ENCODE measurements at regions not wholly inside any gene's neighbourhood (a gene's known extent, or its start where the extent isn't known, plus 50 kb on each side); places are given as distances from the start of the nearest gene placed in this dataset.

GRCh38 chr16:73126525-73126853 is 78.6 kb upstream of the ZFHX3 start:
- TF ChIP-seq ZFP90 (CRISPR knock-in tag; IDR thresholded peaks at IDR 0.05; ENCODE audit: borderline replicate concordance) (no peak), TGIF2 (CRISPR knock-in tag; IDR thresholded peaks at IDR 0.05) (no peak; the same call in 1 of the 2 replicates), NFE2L2 (IDR thresholded peaks at IDR 0.05; ENCODE audit: low read length) (no peak), ELF1 (CRISPR knock-in tag; IDR thresholded peaks at IDR 0.05) (no peak)
- TF ChIP-seq, protein P1, sequence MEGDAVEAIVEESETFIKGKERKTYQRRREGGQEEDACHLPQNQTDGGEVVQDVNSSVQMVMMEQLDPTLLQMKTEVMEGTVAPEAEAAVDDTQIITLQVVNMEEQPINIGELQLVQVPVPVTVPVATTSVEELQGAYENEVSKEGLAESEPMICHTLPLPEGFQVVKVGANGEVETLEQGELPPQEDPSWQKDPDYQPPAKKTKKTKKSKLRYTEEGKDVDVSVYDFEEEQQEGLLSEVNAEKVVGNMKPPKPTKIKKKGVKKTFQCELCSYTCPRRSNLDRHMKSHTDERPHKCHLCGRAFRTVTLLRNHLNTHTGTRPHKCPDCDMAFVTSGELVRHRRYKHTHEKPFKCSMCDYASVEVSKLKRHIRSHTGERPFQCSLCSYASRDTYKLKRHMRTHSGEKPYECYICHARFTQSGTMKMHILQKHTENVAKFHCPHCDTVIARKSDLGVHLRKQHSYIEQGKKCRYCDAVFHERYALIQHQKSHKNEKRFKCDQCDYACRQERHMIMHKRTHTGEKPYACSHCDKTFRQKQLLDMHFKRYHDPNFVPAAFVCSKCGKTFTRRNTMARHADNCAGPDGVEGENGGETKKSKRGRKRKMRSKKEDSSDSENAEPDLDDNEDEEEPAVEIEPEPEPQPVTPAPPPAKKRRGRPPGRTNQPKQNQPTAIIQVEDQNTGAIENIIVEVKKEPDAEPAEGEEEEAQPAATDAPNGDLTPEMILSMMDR (CRISPR knock-in tag; IDR thresholded peaks at IDR 0.05), result no peak
- TF ChIP-seq, protein P2, sequence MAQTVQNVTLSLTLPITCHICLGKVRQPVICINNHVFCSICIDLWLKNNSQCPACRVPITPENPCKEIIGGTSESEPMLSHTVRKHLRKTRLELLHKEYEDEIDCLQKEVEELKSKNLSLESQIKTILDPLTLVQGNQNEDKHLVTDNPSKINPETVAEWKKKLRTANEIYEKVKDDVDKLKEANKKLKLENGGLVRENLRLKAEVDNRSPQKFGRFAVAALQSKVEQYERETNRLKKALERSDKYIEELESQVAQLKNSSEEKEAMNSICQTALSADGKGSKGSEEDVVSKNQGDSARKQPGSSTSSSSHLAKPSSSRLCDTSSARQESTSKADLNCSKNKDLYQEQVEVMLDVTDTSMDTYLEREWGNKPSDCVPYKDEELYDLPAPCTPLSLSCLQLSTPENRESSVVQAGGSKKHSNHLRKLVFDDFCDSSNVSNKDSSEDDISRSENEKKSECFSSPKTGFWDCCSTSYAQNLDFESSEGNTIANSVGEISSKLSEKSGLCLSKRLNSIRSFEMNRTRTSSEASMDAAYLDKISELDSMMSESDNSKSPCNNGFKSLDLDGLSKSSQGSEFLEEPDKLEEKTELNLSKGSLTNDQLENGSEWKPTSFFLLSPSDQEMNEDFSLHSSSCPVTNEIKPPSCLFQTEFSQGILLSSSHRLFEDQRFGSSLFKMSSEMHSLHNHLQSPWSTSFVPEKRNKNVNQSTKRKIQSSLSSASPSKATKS (CRISPR knock-in tag; IDR thresholded peaks at IDR 0.05), result no peak

Data from HepG2 (cell line).